HEK293T (cell line): ENCODE measurements at regions not wholly inside any gene's neighbourhood (a gene's known extent, or its start where the extent isn't known, plus 50 kb on each side); places are given as distances from the start of the nearest gene placed in this dataset.

Experiments
- BHLHE40 ChIP-seq: fragments of 450-650 bp; IDR thresholded peaks from 2 replicates; pipeline ENCODE4 v1.6.1; 2016; ENCODE audit warnings: mild to moderate bottlenecking, moderate library complexity, borderline replicate concordance
- CTBP1 ChIP-seq: fragments of 450-650 bp; IDR thresholded peaks from 2 replicates; pipeline ENCODE4 v1.6.1; 2016; ENCODE audit warnings: borderline replicate concordance
- HDGF ChIP-seq: fragments of 450-650 bp; IDR thresholded peaks from 2 replicates; pipeline ENCODE4 v1.6.1; 2017; ENCODE audit warnings: antibody characterized with exemption, borderline replicate concordance
- LEF1 ChIP-seq: fragments of 450-650 bp; IDR thresholded peaks from 2 replicates; pipeline ENCODE4 v1.6.1; 2017; ENCODE audit warnings: mild to moderate bottlenecking, borderline replicate concordance
- NFRKB ChIP-seq: fragments of 450-650 bp; IDR thresholded peaks from 2 replicates; pipeline ENCODE4 v1.6.1; 2016; ENCODE audit warnings: mild to moderate bottlenecking, moderate library complexity
- SP1 ChIP-seq: fragments of 450-650 bp; IDR thresholded peaks from 2 replicates; pipeline ENCODE4 v1.6.1; 2017
- SUZ12 ChIP-seq: fragments of 450-650 bp; IDR thresholded peaks from 2 replicates; pipeline ENCODE4 v1.6.1; 2016; ENCODE audit warnings: mild to moderate bottlenecking
- TARDBP ChIP-seq: fragments of 450-650 bp; IDR thresholded peaks from 2 replicates; pipeline ENCODE4 v1.6.1; 2016
- ZNF384 ChIP-seq: fragments of 450-650 bp; IDR thresholded peaks from 2 replicates; pipeline ENCODE4 v1.6.1; 2016

- TF ChIP-seq SUZ12 = no peak
- TF ChIP-seq LEF1 = no peak
- TF ChIP-seq ZNF384 = no peak
- TF ChIP-seq BHLHE40 = no peak
- TF ChIP-seq HDGF = no peak
- no peak for TF ChIP-seq NFRKB
- TF ChIP-seq CTBP1 = no peak
- TF ChIP-seq TARDBP = no peak
- no peak for TF ChIP-seq SP1
Measured at GRCh38 chr5:19401032-19401431, 587.0 kb downstream of the CDH18 start.
